Astrocyte of the cerebellum (primary cell): ENCODE measurements at regions not wholly inside any gene's neighbourhood (a gene's known extent, or its start where the extent isn't known, plus 50 kb on each side); places are given as distances from the start of the nearest gene placed in this dataset.

ENCODE experiments used
- DNase-seq: peaks from one replicate; pipeline ENCODE4 v3.0.0-alpha.2; 2011; ENCODE audit warnings: low read depth
- H3K4me3 ChIP-seq: 2 replicates; pipeline ENCODE4 v1.5.1; 2011; ENCODE audit warnings: mild to moderate bottlenecking, low read depth, low read length, moderate library complexity
- CTCF ChIP-seq: IDR thresholded peaks from 2 replicates; pipeline ENCODE4 v1.5.1; 2012; ENCODE audit warnings: low read length, low read depth, moderate library complexity, mild to moderate bottlenecking; ENCODE audit errors: missing control alignments
- in situ Hi-C: cut with HindIII; loops from 2 replicates; pipeline ENCODE4 v1.10.0; 2017; ENCODE audit warnings: low sequenced_read_pairs

DNA sequence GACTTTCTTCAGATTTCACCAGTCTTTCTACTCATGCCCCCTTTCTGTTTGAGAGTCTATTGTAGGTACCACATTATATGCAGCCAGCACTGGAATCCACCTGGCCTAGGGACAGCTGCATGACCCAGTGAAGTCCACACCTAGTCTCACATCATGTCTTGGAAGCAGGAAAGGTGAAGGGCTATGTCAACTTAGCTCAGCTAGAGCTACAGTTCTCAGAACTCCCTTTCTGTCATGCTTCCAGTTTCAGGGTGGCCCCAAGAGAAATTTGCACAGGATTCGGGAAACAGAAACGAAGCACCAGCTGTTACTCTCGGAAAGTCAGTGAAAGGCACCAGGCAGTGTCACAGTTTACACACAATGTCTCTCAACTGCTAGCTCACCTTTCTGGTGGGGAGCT is 51.6 kb upstream of the NLRP1 start:
- in situ Hi-C loops: no loop called here
- no peak for DNase-seq
- no peak overlapping the region for H3K4me3 ChIP-seq
- no peak for TF ChIP-seq CTCF

- no peak for TF ChIP-seq CTCF
- no peak for DNase-seq
- H3K4me3 ChIP-seq: no peak overlapping the region
- in situ Hi-C loops: no loop called here
Observed at GRCh38 chr17:5638596-5638995, 54.3 kb upstream of the NLRP1 start.

DNA sequence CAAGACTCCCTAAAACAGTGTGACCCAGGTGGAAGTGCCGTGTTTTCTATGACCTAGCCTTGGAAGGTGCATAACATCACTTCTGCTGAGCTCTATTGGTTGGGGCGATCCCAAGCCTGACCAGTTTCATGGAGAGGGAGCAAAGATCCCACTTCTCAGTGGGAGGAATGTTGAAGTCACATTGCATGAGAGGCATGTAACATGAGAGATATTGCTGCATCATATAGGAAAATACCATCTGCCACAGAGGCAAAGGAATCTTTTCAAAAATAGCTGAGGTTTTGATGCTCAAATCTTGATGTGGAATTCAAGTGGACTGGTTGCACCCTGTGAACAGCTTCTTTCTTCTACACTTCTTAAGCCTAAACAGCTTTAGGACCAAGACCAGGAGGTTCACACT is 56.4 kb upstream of the NLRP1 start:
- in situ Hi-C loops: loop anchor here (5.0 kb wide), 1 partner anchor 57 kb away; no protein-coding TSS in a partner anchor
- TF ChIP-seq CTCF: no peak
- no peak for DNase-seq

GRCh38 chr17:5642752-5643151 is 58.4 kb upstream of the NLRP1 start:
- in situ Hi-C loops: loop anchor here (5.0 kb wide), 1 partner anchor 55 kb away; no protein-coding TSS in a partner anchor
- no peak for DNase-seq
- no peak for TF ChIP-seq CTCF
- H3K4me3 ChIP-seq: no peak overlapping the region

More for the DNA sequence above, 56.4 kb upstream of the NLRP1 start:
- no peak overlapping the region for H3K4me3 ChIP-seq

DNA sequence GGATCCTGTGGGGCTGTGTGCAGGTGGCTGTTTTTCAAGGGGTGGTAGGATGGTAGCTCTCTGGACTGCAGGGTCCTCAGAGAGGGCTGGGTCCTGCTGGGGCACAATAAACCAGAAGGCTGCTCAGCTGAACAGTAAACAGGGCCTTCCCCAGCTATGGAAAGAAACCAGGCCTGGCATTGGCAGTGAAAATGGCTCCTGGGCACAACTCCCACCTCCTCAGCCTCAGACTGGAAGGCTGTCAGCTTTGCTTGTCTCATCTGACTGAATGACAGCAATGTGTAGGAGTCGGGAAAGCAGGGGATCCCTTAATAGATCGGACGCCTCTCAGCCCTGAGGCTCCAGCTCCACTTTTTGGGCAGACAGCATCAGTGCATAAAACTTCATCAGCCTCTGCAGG is 59.8 kb upstream of the NLRP1 start:
- no peak overlapping the region for H3K4me3 ChIP-seq
- DNase-seq: no peak
- in situ Hi-C loops: loop anchor here (5.0 kb wide), 1 partner anchor 53 kb away; no protein-coding TSS in a partner anchor
- TF ChIP-seq CTCF: no peak

- no peak for TF ChIP-seq CTCF
- DNase-seq: no peak
- in situ Hi-C loops: no loop called here
- no peak overlapping the region for H3K4me3 ChIP-seq
Observed at GRCh38 chr17:5651348-5651747, 67.0 kb upstream of the NLRP1 start.
